ENCODE measurements at regions not wholly inside any gene's neighbourhood (a gene's known extent, or its start where the extent isn't known, plus 50 kb on each side); places are given as distances from the start of the nearest gene placed in this dataset.

- H3K27ac ChIP-seq, result no peak overlapping the region
- TF ChIP-seq CTCF (conservative IDR thresholded peaks at IDR 0.05) (no peak), ZFX (IDR thresholded peaks at IDR 0.05) (no peak)
Measured at GRCh38 chr12:92535961-92536360, 166.8 kb upstream of the PLEKHG7 start.

- TF ChIP-seq CTCF (conservative IDR thresholded peaks at IDR 0.05) (no peak), ZFX (IDR thresholded peaks at IDR 0.05) (no peak)
- H3K27ac ChIP-seq, result no peak overlapping the region
Measured at GRCh38 chr12:92533280-92533890, 169.4 kb upstream of the PLEKHG7 start.

- TF ChIP-seq CTCF (conservative IDR thresholded peaks at IDR 0.05) (no peak), ZFX (IDR thresholded peaks at IDR 0.05) (no peak)
- H3K27ac ChIP-seq, result no peak overlapping the region
Measured at GRCh38 chr12:92530706-92531105, 172.1 kb upstream of the PLEKHG7 start.

GRCh38 chr12:92529944-92530343 lies 172.8 kb upstream of the PLEKHG7 start:
- no peak overlapping the region for H3K27ac ChIP-seq
- TF ChIP-seq CTCF (conservative IDR thresholded peaks at IDR 0.05) (no peak), ZFX (IDR thresholded peaks at IDR 0.05) (no peak)

GRCh38 chr12:92528586-92528985 lies 174.2 kb upstream of the PLEKHG7 start:
- H3K27ac ChIP-seq, result no peak overlapping the region
- TF ChIP-seq CTCF (conservative IDR thresholded peaks at IDR 0.05), result no peak
- no peak for TF ChIP-seq ZFX (IDR thresholded peaks at IDR 0.05)

GRCh38 chr12:92528097-92528496 lies 174.7 kb upstream of the PLEKHG7 start:
- no peak for TF ChIP-seq CTCF (conservative IDR thresholded peaks at IDR 0.05)
- no peak for TF ChIP-seq ZFX (IDR thresholded peaks at IDR 0.05)
- H3K27ac ChIP-seq, result no peak overlapping the region

- H3K27ac ChIP-seq, result no peak overlapping the region
- TF ChIP-seq ZFX (IDR thresholded peaks at IDR 0.05) (no peak), CTCF (conservative IDR thresholded peaks at IDR 0.05) (no peak)
Measured at GRCh38 chr12:92524489-92524888, 178.3 kb upstream of the PLEKHG7 start.
